Left colon (tissue), 2 donors: ENCODE measurements at regions not wholly inside any gene's neighbourhood (a gene's known extent, or its start where the extent isn't known, plus 50 kb on each side); places are given as distances from the start of the nearest gene placed in this dataset.

Experiments
- ATAC-seq: fragments of 200-7000 bp; cut with Tn5 transposase; one replicate; pipeline ENCODE4 v1.9.1; 2020; ENCODE audit warnings: mild to moderate bottlenecking, moderate library complexity
- DNase-seq, 2 donors: peaks; one replicate each; pipeline ENCODE4 v3.0.0-alpha.2; 2020
- intact Hi-C, 2 donors: fragments of 100-400 bp; cut with DNase I in 1 of 2; cut with micrococcal nuclease in 1 of 2; formaldehyde crosslinking; loops; one replicate each; pipeline versions ENCODE4 v1.11.2 to v1.14.0; 2022; cut with DNase I, micrococcal nuclease
- donor health status: DM: no; HTN: no; CAD: no.
- donor health status: DM: yes; HTN: yes; CAD: no.

DNA sequence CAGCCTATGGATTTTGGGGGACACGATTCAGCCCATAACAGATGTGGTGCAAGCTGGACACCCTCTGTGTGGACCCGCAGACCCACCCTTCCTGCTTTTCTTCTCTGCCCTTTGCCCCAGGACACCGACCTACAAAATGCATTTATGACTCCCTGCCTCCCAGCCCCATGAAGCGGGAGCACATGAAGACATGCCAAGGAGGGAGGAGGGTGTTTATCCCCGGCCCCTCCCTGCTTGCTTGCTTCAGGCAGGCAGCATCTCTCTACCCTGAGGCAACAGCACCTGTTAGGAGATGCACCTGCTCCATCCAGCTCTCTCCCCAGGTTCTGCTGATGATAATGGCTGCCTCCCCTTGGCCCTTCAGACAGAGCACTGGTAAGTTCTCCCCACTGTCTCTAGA is 187.5 kb downstream of the PSMG1 start:
- DNase-seq = peak; percentile 41 to 62
- ATAC-seq = peak; percentile 88
- intact Hi-C loops = loop anchor here in 1 of 2 donors (10.0 kb wide), 1 partner anchor 181 kb away; no protein-coding TSS in a partner anchor

DNA sequence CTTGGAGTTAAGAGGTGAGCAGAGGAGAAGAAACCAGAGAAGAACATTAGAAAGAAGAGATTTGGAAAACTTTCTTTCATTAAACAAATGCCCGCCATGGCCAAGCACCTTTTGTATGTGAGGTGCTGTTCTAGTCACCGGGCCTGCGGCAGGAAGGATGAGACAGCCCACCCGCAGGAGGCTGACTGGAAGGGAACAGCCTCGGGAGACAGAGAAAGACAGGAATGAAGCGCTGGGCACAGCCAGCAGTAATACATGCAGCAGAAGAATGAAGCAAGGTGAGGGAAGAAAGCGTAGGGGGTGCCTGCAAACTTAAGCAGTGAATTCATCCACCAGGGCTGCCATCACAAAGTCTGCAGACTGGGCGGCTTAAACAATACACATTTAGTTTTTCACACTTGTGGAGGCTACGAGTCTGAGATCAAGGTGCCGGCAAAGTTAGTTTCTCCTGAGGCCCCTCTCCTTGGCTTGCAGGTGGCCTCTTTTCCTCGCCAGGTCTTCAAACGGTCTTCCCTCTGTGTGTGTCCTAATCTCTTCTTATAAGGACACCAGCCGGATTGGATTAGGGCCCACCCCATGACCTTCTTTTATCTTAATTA is 188.1 kb downstream of the PSMG1 start:
- DNase-seq (no peak), ATAC-seq (peak; percentile 15)
- intact Hi-C loops = loop anchor here in 1 of 2 donors (10.0 kb wide), 1 partner anchor 180 kb away; no protein-coding TSS in a partner anchor

GRCh38 chr21:38994042-38994441 is 188.3 kb downstream of the ETS2 start:
- no peak for DNase-seq
- intact Hi-C loops = loop anchor here in 1 of 2 donors (10.0 kb wide), 1 partner anchor 179 kb away; no protein-coding TSS in a partner anchor
- no peak for ATAC-seq

DNA sequence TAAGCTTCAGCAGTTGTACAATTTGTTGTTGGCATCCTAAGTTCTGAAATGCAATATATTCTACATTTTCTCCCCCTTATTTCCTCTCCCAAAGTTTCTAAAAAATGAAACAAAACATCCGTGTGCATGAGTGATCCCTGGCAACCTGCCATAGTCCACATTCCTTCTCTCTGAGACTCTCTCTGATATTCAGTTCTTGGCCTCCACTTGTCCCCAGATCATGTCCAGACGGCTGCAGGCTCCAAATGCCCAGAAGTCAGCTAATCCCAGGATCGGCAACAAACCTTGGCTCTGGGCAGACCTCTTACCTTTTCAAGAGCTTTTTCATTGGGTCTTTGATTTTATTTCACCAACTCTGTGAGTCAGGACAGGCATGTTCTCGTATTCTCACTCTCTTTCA is 187.8 kb downstream of the ETS2 start:
- peak in 1 of 2 donors; percentile 50 for DNase-seq
- intact Hi-C loops = loop anchor here in 1 of 2 donors (10.0 kb wide), 1 partner anchor 179 kb away; no protein-coding TSS in a partner anchor
- ATAC-seq = no peak

GRCh38 chr21:38992737-38993136 is 187.0 kb downstream of the ETS2 start:
- intact Hi-C loops = loop anchor here in 1 of 2 donors (10.0 kb wide), 1 partner anchor 178 kb away; no protein-coding TSS in a partner anchor
- no peak for DNase-seq
- no peak for ATAC-seq

- DNase-seq (peak in 1 of 2 donors; percentile 65), ATAC-seq (peak; percentile 45)
- intact Hi-C loops = loop anchor here in 1 of 2 donors (10.0 kb wide), 1 partner anchor 176 kb away; no protein-coding TSS in a partner anchor
Measured at GRCh38 chr21:38990424-38990794, 184.7 kb downstream of the ETS2 start.

DNA sequence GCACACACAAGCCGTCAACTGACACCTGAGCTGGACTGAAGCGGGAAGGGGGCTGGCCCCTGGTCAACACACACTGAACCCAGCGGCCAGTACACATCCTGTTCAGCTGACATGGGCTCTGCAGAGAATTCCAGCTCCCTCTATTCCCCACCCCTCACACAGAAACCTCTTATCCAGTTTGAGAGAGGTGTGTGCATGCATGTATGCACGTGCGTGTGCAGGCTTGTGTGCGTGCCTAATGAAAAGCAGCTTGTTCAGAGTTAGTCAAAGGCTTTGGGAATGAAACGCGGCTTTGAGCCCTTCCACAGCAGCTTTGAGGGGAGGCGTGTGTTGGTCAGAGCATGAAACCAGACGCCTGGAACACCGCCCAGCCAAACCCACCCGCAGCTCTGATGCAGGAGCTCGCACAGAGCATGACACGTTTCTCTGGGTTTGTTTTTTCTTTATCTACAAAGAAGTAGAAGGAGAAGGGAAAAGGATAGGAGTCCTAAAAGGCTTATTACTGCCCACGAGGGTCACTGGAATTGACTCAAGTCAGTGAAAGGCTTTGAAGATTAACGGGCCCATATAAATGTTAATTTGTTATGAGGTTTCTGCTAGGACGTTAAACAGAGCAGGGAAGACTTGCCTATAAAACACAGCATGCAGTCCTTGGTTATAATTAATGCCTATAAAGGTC is 184.2 kb downstream of the ETS2 start:
- intact Hi-C loops = loop anchor here in 1 of 2 donors (10.0 kb wide), 1 partner anchor 175 kb away; no protein-coding TSS in a partner anchor
- DNase-seq = peak in 1 of 2 donors; percentile 52

GRCh38 chr21:38989379-38989744 is 183.6 kb downstream of the ETS2 start:
- DNase-seq (no peak), ATAC-seq (no peak)
- intact Hi-C loops = no loop called here

More for the DNA sequence above, 184.2 kb downstream of the ETS2 start:
- peak; percentile 54 for ATAC-seq

GRCh38 chr21:38988509-38989378 is 183.0 kb downstream of the ETS2 start:
- intact Hi-C loops = no loop called here
- ATAC-seq (no peak), DNase-seq (no peak)

GRCh38 chr21:38987633-38988508 is 182.1 kb downstream of the ETS2 start:
- intact Hi-C loops = no loop called here
- DNase-seq (no peak), ATAC-seq (no peak)

GRCh38 chr21:38986806-38987632 is 181.3 kb downstream of the ETS2 start:
- DNase-seq (no peak), ATAC-seq (no peak)
- intact Hi-C loops = no loop called here

- ATAC-seq (no peak), DNase-seq (no peak)
- intact Hi-C loops = no loop called here
Measured at GRCh38 chr21:38986406-38986805, 180.7 kb downstream of the ETS2 start.

DNA sequence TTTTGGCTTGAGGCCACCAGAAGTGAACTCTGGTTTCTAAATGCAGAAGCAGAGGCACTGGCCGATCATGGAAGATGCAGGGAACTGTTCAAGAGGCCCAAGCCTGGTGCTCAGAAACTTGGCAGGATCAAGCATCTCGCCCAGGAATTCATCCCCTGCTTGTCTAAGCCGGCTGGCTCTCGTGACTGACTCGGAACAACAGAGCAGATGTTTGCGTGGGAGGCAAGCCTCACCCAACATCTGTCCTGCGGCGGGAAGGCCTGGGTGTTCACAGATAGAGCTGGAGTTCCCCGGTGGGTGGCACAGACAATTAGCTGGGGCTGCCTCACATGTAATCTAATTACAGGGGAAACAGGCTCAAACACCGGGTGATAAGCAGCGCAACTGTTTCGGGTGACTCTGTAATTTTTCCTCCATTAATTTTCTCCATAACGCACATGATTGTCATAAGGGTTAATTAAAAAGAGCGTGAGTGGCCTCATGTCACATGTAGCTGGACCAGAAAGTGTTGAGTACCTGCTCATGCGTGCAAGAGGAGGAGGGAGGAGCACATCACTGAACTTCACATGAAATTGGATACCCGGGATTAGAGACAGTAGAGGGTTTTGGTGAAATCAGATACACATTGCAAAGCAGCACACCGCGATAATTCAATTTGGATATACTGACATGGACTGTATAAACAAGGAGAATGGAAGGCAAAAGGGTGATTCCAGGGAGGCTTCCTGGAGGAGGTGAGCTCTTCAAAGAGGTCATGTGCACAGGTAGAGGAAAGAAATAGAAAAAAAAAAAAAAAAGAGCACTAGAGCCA is 180.0 kb downstream of the ETS2 start:
- no peak for ATAC-seq
- DNase-seq = peak; percentile 51 to 72
- intact Hi-C loops = no loop called here

- DNase-seq (no peak), ATAC-seq (no peak)
- intact Hi-C loops = no loop called here
Measured at GRCh38 chr21:38984982-38985567, 179.3 kb downstream of the ETS2 start.

DNA sequence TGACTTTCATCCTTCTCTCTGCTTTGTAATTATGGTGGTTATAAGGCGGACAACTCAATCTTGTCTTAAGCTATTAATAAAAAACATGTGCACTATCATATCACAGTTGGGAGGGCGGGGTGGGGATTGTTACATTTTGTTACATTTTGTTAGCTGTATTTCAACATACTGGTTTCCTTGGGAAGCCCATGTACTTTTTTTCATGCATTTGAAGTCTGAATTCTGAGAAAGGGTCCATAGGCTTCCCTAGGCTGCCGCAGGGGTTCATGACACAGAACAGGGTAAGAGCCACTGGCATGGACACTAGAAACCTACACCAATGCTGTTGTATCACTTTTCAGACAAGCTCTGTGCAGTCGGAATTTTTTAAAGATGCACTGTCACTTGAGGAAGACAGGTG is 178.8 kb downstream of the ETS2 start:
- no peak for ATAC-seq
- no peak for DNase-seq
- intact Hi-C loops = no loop called here

GRCh38 chr21:38983560-38983959 is 177.8 kb downstream of the ETS2 start:
- DNase-seq (no peak), ATAC-seq (no peak)
- intact Hi-C loops = no loop called here
